ENCODE measurements at regions not wholly inside any gene's neighbourhood (a gene's known extent, or its start where the extent isn't known, plus 50 kb on each side); places are given as distances from the start of the nearest gene placed in this dataset.

GRCh38 chr5:135739383-135739981 lies 95.0 kb upstream of the SLC25A48 start:
- TF ChIP-seq SNAI2 (CRISPR knock-in tag; IDR thresholded peaks at IDR 0.05) (no peak), ARNTL (CRISPR knock-in tag; IDR thresholded peaks at IDR 0.05; ENCODE audit: borderline replicate concordance, low read depth) (no peak), TCF4 (CRISPR knock-in tag; IDR thresholded peaks at IDR 0.05; ENCODE audit: borderline replicate concordance) (no peak), POU6F1 (CRISPR knock-in tag; IDR thresholded peaks at IDR 0.05; ENCODE audit: borderline replicate concordance, low read depth) (no peak), PPARA (CRISPR knock-in tag; IDR thresholded peaks at IDR 0.05; ENCODE audit: borderline replicate concordance) (no peak), TOX (CRISPR knock-in tag; IDR thresholded peaks at IDR 0.05; ENCODE audit: borderline replicate concordance) (no peak), OSR1 (CRISPR knock-in tag; IDR thresholded peaks at IDR 0.05) (no peak), ESRRG (CRISPR knock-in tag; IDR thresholded peaks at IDR 0.05) (no peak), BACH2 (CRISPR knock-in tag; IDR thresholded peaks at IDR 0.05; ENCODE audit: borderline replicate concordance) (no peak), ZFP30 (CRISPR knock-in tag; IDR thresholded peaks at IDR 0.05) (no peak), ZNF565 (CRISPR knock-in tag; conservative IDR thresholded peaks at IDR 0.05; ENCODE audit: low read depth) (no peak), CREB5 (CRISPR knock-in tag; IDR thresholded peaks at IDR 0.05; ENCODE audit: low read depth) (no peak), ZC3H10 (CRISPR knock-in tag; IDR thresholded peaks at IDR 0.05) (no peak), TSHZ2 (CRISPR knock-in tag; IDR thresholded peaks at IDR 0.05) (no peak), ISL1 (CRISPR knock-in tag; IDR thresholded peaks at IDR 0.05) (no peak), CSDC2 (CRISPR knock-in tag; IDR thresholded peaks at IDR 0.05) (no peak), ZNF8 (CRISPR knock-in tag; IDR thresholded peaks at IDR 0.05) (no peak)
- TF ChIP-seq, protein P1, sequence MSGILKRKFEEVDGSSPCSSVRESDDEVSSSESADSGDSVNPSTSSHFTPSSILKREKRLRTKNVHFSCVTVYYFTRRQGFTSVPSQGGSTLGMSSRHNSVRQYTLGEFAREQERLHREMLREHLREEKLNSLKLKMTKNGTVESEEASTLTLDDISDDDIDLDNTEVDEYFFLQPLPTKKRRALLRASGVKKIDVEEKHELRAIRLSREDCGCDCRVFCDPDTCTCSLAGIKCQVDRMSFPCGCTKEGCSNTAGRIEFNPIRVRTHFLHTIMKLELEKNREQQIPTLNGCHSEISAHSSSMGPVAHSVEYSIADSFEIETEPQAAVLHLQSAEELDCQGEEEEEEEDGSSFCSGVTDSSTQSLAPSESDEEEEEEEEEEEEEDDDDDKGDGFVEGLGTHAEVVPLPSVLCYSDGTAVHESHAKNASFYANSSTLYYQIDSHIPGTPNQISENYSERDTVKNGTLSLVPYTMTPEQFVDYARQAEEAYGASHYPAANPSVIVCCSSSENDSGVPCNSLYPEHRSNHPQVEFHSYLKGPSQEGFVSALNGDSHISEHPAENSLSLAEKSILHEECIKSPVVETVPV (CRISPR knock-in tag; IDR thresholded peaks at IDR 0.05) = no peak
- TF ChIP-seq, protein P2, sequence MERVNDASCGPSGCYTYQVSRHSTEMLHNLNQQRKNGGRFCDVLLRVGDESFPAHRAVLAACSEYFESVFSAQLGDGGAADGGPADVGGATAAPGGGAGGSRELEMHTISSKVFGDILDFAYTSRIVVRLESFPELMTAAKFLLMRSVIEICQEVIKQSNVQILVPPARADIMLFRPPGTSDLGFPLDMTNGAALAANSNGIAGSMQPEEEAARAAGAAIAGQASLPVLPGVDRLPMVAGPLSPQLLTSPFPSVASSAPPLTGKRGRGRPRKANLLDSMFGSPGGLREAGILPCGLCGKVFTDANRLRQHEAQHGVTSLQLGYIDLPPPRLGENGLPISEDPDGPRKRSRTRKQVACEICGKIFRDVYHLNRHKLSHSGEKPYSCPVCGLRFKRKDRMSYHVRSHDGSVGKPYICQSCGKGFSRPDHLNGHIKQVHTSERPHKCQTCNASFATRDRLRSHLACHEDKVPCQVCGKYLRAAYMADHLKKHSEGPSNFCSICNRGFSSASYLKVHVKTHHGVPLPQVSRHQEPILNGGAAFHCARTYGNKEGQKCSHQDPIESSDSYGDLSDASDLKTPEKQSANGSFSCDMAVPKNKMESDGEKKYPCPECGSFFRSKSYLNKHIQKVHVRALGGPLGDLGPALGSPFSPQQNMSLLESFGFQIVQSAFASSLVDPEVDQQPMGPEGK (CRISPR knock-in tag; IDR thresholded peaks at IDR 0.05; ENCODE audit: borderline replicate concordance) = no peak
- ATAC-seq = no peak

DNA sequence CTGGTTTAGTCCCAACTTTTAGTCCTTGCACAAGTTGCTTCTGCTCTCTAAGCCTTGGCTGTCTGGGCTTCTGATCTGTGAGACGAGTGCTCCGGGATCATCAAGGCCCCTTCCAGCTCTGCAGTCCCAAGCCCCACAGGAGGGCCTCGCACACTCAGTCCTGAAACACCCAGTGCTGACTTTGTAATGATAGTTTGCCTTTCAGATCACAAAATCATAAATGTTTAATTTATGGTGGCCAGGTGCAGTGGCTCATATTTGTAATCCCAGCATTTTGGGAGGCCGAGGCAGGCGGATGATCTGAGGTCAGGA lies 95.9 kb upstream of the SLC25A48 start:
- ATAC-seq = no peak
- TF ChIP-seq BACH2 (CRISPR knock-in tag; IDR thresholded peaks at IDR 0.05; ENCODE audit: borderline replicate concordance) (no peak), SNAI2 (CRISPR knock-in tag; IDR thresholded peaks at IDR 0.05) (no peak), POU6F1 (CRISPR knock-in tag; IDR thresholded peaks at IDR 0.05; ENCODE audit: borderline replicate concordance, low read depth) (no peak)
- TF ChIP-seq, protein P2 (CRISPR knock-in tag; IDR thresholded peaks at IDR 0.05; ENCODE audit: borderline replicate concordance) = no peak
- TF ChIP-seq, protein P1 (CRISPR knock-in tag; IDR thresholded peaks at IDR 0.05) = no peak

Measured in SK-N-SH treated with all-trans-retinoic acid at 6 μM for 48 hours (cell line).